ENCODE measurements at regions not wholly inside any gene's neighbourhood (a gene's known extent, or its start where the extent isn't known, plus 50 kb on each side); places are given as distances from the start of the nearest gene placed in this dataset.

- Mint-ChIP-seq H3K27ac (no peak overlapping the region), H3K4me1 (no peaks in the 10 kb centered on the region), H3K36me3 (ENCODE audit: low read depth) (no peaks in the 10 kb centered on the region), H3K9me3 (no peaks in the 10 kb centered on the region), H3K27me3 (no peaks in the 10 kb centered on the region), H3K4me3 (no peak overlapping the region)
- no peak for ATAC-seq (ENCODE audit: low read depth)
- CTCF ChIA-PET, result no interaction called here
- intact Hi-C loops (cut with micrococcal nuclease), result no loop called here
- no peak for TF ChIP-seq CTCF (IDR thresholded peaks at IDR 0.05)
- DNase-seq, result no peak
- POLR2A ChIA-PET, result no interaction called here
These were observed 606.8 kb downstream of the SLCO4C1 start for GRCh38 chr5:101689306-101689705.

GRCh38 chr5:101688156-101688555, 607.9 kb downstream of the SLCO4C1 start:
- H3K9me3 Mint-ChIP-seq, result no peaks in the 10 kb centered on the region
- H3K4me3 Mint-ChIP-seq, result no peak overlapping the region
- ChIA-PET CTCF (no interaction called here), POLR2A (no interaction called here)
- no peak for ATAC-seq (ENCODE audit: low read depth)
- TF ChIP-seq CTCF (IDR thresholded peaks at IDR 0.05), result no peak
- no peaks in the 10 kb centered on the region for H3K4me1 Mint-ChIP-seq
- H3K27me3 Mint-ChIP-seq, result no peaks in the 10 kb centered on the region
- no peak for DNase-seq
- intact Hi-C loops (cut with micrococcal nuclease), result no loop called here
- H3K36me3 Mint-ChIP-seq (ENCODE audit: low read depth), result no peaks in the 10 kb centered on the region
- no peak overlapping the region for H3K27ac Mint-ChIP-seq

- POLR2A ChIA-PET, result no interaction called here
- Mint-ChIP-seq H3K4me3 (no peak overlapping the region), H3K27ac (no peak overlapping the region), H3K9me3 (no peaks in the 10 kb centered on the region), H3K27me3 (no peaks in the 10 kb centered on the region), H3K36me3 (ENCODE audit: low read depth) (no peaks in the 10 kb centered on the region), H3K4me1 (no peaks in the 10 kb centered on the region)
- no peak for DNase-seq
- TF ChIP-seq CTCF (IDR thresholded peaks at IDR 0.05), result no peak
- intact Hi-C loops (cut with micrococcal nuclease), result no loop called here
- ATAC-seq (ENCODE audit: low read depth), result no peak
- CTCF ChIA-PET, result no interaction called here
These were observed 608.6 kb downstream of the SLCO4C1 start for GRCh38 chr5:101687349-101687985.

- Mint-ChIP-seq H3K4me3 (no peak overlapping the region), H3K27ac (no peak overlapping the region), H3K4me1 (no peaks in the 10 kb centered on the region), H3K36me3 (ENCODE audit: low read depth) (no peaks in the 10 kb centered on the region), H3K9me3 (no peaks in the 10 kb centered on the region), H3K27me3 (no peaks in the 10 kb centered on the region)
- POLR2A ChIA-PET, result no interaction called here
- DNase-seq (no peak), ATAC-seq (ENCODE audit: low read depth) (no peak)
- CTCF ChIA-PET, result no interaction called here
- TF ChIP-seq CTCF (IDR thresholded peaks at IDR 0.05), result no peak
- intact Hi-C loops (cut with micrococcal nuclease), result no loop called here
These were observed 609.4 kb downstream of the SLCO4C1 start for GRCh38 chr5:101686536-101687157.

- no peak for ATAC-seq (ENCODE audit: low read depth)
- intact Hi-C loops (cut with micrococcal nuclease), result loop anchor here (2.0 kb wide), 1 partner anchor 1201 kb away; no protein-coding TSS in a partner anchor
- CTCF ChIA-PET, result interaction anchor here (1.3 to 1.6 kb wide), 2 partner anchors 12 to 15 kb away, joined by 3 read pairs; no protein-coding TSS in a partner anchor
These were observed 616.3 kb downstream of the SLCO4C1 start for GRCh38 chr5:101679816-101680215.

More at GRCh38 chr5:101679816-101680215, 616.3 kb downstream of the SLCO4C1 start:
- Mint-ChIP-seq H3K36me3 (ENCODE audit: low read depth) (no peaks in the 10 kb centered on the region), H3K27me3 (no peaks in the 10 kb centered on the region), H3K4me1 (no peaks in the 10 kb centered on the region), H3K27ac (no peak overlapping the region), H3K9me3 (no peaks in the 10 kb centered on the region), H3K4me3 (no peak overlapping the region)
- POLR2A ChIA-PET, result no interaction called here
- TF ChIP-seq CTCF (IDR thresholded peaks at IDR 0.05), result no peak
- no peak for DNase-seq
